Central memory CD4-positive, alpha-beta T cell (primary cell): ENCODE measurements at regions not wholly inside any gene's neighbourhood (a gene's known extent, or its start where the extent isn't known, plus 50 kb on each side); places are given as distances from the start of the nearest gene placed in this dataset.

Source experiments
- DNase-seq: peaks from one replicate; pipeline ENCODE4 v3.0.0; 2022

GRCh38 chr12:91994208-91994797 lies 151.3 kb downstream of the BTG1 start:
- no peak for DNase-seq

- no peak for DNase-seq
Observed at GRCh38 chr12:91993287-91994017, 152.2 kb downstream of the BTG1 start.

GRCh38 chr12:91991399-91992187 lies 154.1 kb downstream of the BTG1 start:
- peak; percentile 47 for DNase-seq

- no peak for DNase-seq
Observed at GRCh38 chr12:91990525-91990924, 155.1 kb downstream of the BTG1 start.

GRCh38 chr12:91989143-91989542 lies 156.5 kb downstream of the BTG1 start:
- DNase-seq: no peak

- no peak for DNase-seq
Observed at GRCh38 chr12:91988086-91988923, 157.3 kb downstream of the BTG1 start.

GRCh38 chr12:91986084-91986483 lies 159.6 kb downstream of the BTG1 start:
- no peak for DNase-seq

- no peak for DNase-seq
Observed at GRCh38 chr12:91985002-91985787, 160.5 kb downstream of the BTG1 start.

- DNase-seq: no peak
Observed at GRCh38 chr12:91984556-91984955, 161.1 kb downstream of the BTG1 start.

GRCh38 chr12:91983935-91984334 lies 161.7 kb downstream of the BTG1 start:
- DNase-seq: no peak

- DNase-seq: no peak
Observed at GRCh38 chr12:91982946-91983345, 162.7 kb downstream of the BTG1 start.

GRCh38 chr12:91980389-91980821 lies 165.2 kb downstream of the BTG1 start:
- DNase-seq: no peak

- peak; percentile 83 for DNase-seq
Observed at GRCh38 chr12:91978143-91978542, 167.5 kb downstream of the BTG1 start.

- no peak for DNase-seq
Observed at GRCh38 chr12:91975891-91976290, 169.8 kb downstream of the BTG1 start.

- DNase-seq: no peak
Observed at GRCh38 chr12:91974541-91975085, 171.0 kb downstream of the BTG1 start.

- DNase-seq: no peak
Observed at GRCh38 chr12:91973813-91974212, 171.8 kb downstream of the BTG1 start.

GRCh38 chr12:91972896-91973295 lies 172.8 kb downstream of the BTG1 start:
- no peak for DNase-seq

- DNase-seq: no peak
Observed at GRCh38 chr12:91968777-91969171, 176.9 kb downstream of the BTG1 start.

- no peak for DNase-seq
Observed at GRCh38 chr12:91968076-91968776, 177.4 kb downstream of the BTG1 start.

- DNase-seq: no peak
Observed at GRCh38 chr12:91967590-91967989, 178.1 kb downstream of the BTG1 start.

- no peak for DNase-seq
Observed at GRCh38 chr12:91965781-91966180, 179.9 kb downstream of the BTG1 start.
